Ovary (tissue), 7 donors: ENCODE measurements at regions not wholly inside any gene's neighbourhood (a gene's known extent, or its start where the extent isn't known, plus 50 kb on each side); places are given as distances from the start of the nearest gene placed in this dataset.
"Not testable (repeated sequence)": the region's sequence is repeated elsewhere in the genome, so short reads cannot be mapped to it uniquely, and the experiment has no call there.

Experiments used
- DNase-seq, 5 donors: peaks; one replicate each; pipeline ENCODE4 v3.0.0-alpha.2; 2019 to 2020
- H3K27ac ChIP-seq, 2 donors: fragments of 200-600 bp; one replicate each; pipeline versions ENCODE4 v1.5.1 to v1.8.0; 2019 to 2022
- H3K27me3 ChIP-seq: fragments of 200-600 bp; one replicate; pipeline ENCODE4 v1.8.0; 2022
- H3K36me3 ChIP-seq: fragments of 200-600 bp; sonication (generic); one replicate; pipeline ENCODE4 v1.5.1; 2019
- H3K4me1 ChIP-seq: one replicate; pipeline ENCODE4 v1.8.1; 2013; ENCODE audit warnings: mild to moderate bottlenecking, moderate library complexity; ENCODE audit not compliant: insufficient read depth
- H3K4me3 ChIP-seq: fragments of 200-600 bp; sonication (generic); one replicate; pipeline ENCODE4 v1.5.1; 2017
- H3K9me3 ChIP-seq, 2 donors: fragments of 200-600 bp in 1 of 2; sonication (generic) in 1 of 2; one replicate each; pipeline versions ENCODE4 v1.5.1 to v1.8.1; 2013 to 2019; ENCODE audit warnings: mild to moderate bottlenecking in 1 of 2, moderate library complexity in 1 of 2
- CTCF ChIP-seq, 3 donors: fragments of 450-650 bp in 2 of 3; fragments of 200-600 bp in 1 of 3; IDR thresholded peaks; one replicate each; pipeline versions ENCODE4 v1.5.1 to v1.8.0; 2016 to 2022; ENCODE audit warnings: antibody characterized with exemption in 3 of 3, mild to moderate bottlenecking in 1 of 3
- EP300 ChIP-seq: sonication (generic); formaldehyde crosslinking; IDR thresholded peaks from one replicate; pipeline ENCODE4 v1.6.1; 2017; ENCODE audit warnings: antibody characterized with exemption
- POLR2A ChIP-seq: fragments of 450-650 bp; IDR thresholded peaks from one replicate; pipeline ENCODE4 v1.6.1; 2017; ENCODE audit warnings: antibody characterized with exemption, mild to moderate bottlenecking, moderate library complexity
- whole genome bisulfite sequencing, 3 donors: extraction: QIAGEN DNeasy Blood & Tissue Kit in 1 of 3; methylation state at CpG; one replicate each; pipeline versions ENCODE4 v1.1.5 to v1.1.7; 2013 to 2017; 5-methylcytosine and 5-hydroxymethylcytosine counted together
- intact Hi-C, 4 donors: fragments of 100-400 bp; cut with DNase I; formaldehyde crosslinking; loops; one replicate each; pipeline versions ENCODE4 v1.11.0 to v1.15.1; 2022 to 2023
- donor health status: DM: no; HTN: no; CAD: no; lungs with moderate emphysema.
- donor health status: DM: no; HTN: no; CAD: no.
- donor health status: Bipolar disorder and iron deficiency.
- donor health status: DM: no; HTN: no; CAD: no.
- donor health status: DM: yes; HTN: yes; CAD: no.

- H3K9me3 ChIP-seq: no peaks in the 10 kb centered on the region
- no peak for DNase-seq
- H3K27ac ChIP-seq: no peak overlapping the region
- H3K36me3 ChIP-seq: no peaks in the 10 kb centered on the region
- H3K4me3 ChIP-seq: no peak overlapping the region
- intact Hi-C loops: loop anchor here in 1 of 4 donors (10.0 kb wide), 1 partner anchor 89 kb away; no protein-coding TSS in a partner anchor
- no peaks in the 10 kb centered on the region for H3K27me3 ChIP-seq
- H3K4me1 ChIP-seq: no peaks in the 10 kb centered on the region
- whole genome bisulfite sequencing, 3 donors: 65 to 77% (median 66%) methylated on average over 1 of the region's 1 CpG
- no peak for TF ChIP-seq CTCF (IDR thresholded peaks at IDR 0.05)
- no peak for TF ChIP-seq POLR2A
- TF ChIP-seq EP300: no peak
These were observed 326.8 kb upstream of the VSTM2A start for GRCh38 chr7:54215424-54215823.

- H3K27me3 ChIP-seq, DNase-seq, H3K4me1 ChIP-seq, H3K36me3 ChIP-seq, intact Hi-C loops, H3K4me3 ChIP-seq, H3K9me3 ChIP-seq, H3K27ac ChIP-seq: not testable (repeated sequence)
These were observed 316.1 kb upstream of the VSTM2A start for GRCh38 chr7:54226030-54226429.

GRCh38 chr7:54242776-54243175 lies 299.4 kb upstream of the VSTM2A start:
- no peak overlapping the region for H3K4me3 ChIP-seq
- intact Hi-C loops: no loop called here
- no peaks in the 10 kb centered on the region for H3K9me3 ChIP-seq
- no peaks in the 10 kb centered on the region for H3K36me3 ChIP-seq
- TF ChIP-seq CTCF (IDR thresholded peaks at IDR 0.05): no peak
- TF ChIP-seq EP300: no peak
- TF ChIP-seq POLR2A: no peak
- 93 to 96% (median 95%) methylated on average over 6 of the region's 6 CpGs for WGBS, 3 donors
- H3K27me3 ChIP-seq: no peaks in the 10 kb centered on the region
- DNase-seq: no peak
- no peak overlapping the region for H3K27ac ChIP-seq
- no peaks in the 10 kb centered on the region for H3K4me1 ChIP-seq

GRCh38 chr7:54245020-54245419 lies 297.2 kb upstream of the VSTM2A start:
- H3K27ac ChIP-seq: no peak overlapping the region
- no peak for DNase-seq
- 25 to 64% (median 62%) methylated on average over 1 of the region's 1 CpG for WGBS, 3 donors
- intact Hi-C loops: no loop called here
- no peaks in the 10 kb centered on the region for H3K27me3 ChIP-seq
- no peak overlapping the region for H3K4me3 ChIP-seq
- TF ChIP-seq EP300 (no peak), CTCF (IDR thresholded peaks at IDR 0.05) (no peak), POLR2A (no peak)
- H3K4me1 ChIP-seq: no peaks in the 10 kb centered on the region
- no peaks in the 10 kb centered on the region for H3K36me3 ChIP-seq
- no peaks in the 10 kb centered on the region for H3K9me3 ChIP-seq

- H3K36me3 ChIP-seq: no peaks in the 10 kb centered on the region
- H3K4me1 ChIP-seq: no peaks in the 10 kb centered on the region
- DNase-seq: no peak
- H3K9me3 ChIP-seq: no peaks in the 10 kb centered on the region
- no peak overlapping the region for H3K27ac ChIP-seq
- intact Hi-C loops: no loop called here
- no peak for TF ChIP-seq EP300
- no peak for TF ChIP-seq CTCF (IDR thresholded peaks at IDR 0.05)
- TF ChIP-seq POLR2A: no peak
- no peaks in the 10 kb centered on the region for H3K27me3 ChIP-seq
- H3K4me3 ChIP-seq: no peak overlapping the region
- WGBS, 3 donors: 60 to 76% (median 69%) methylated on average over 3 of the region's 3 CpGs
These were observed 292.5 kb upstream of the VSTM2A start for GRCh38 chr7:54249686-54250085.
